ENCODE measurements at regions not wholly inside any gene's neighbourhood (a gene's known extent, or its start where the extent isn't known, plus 50 kb on each side); places are given as distances from the start of the nearest gene placed in this dataset.

DNA sequence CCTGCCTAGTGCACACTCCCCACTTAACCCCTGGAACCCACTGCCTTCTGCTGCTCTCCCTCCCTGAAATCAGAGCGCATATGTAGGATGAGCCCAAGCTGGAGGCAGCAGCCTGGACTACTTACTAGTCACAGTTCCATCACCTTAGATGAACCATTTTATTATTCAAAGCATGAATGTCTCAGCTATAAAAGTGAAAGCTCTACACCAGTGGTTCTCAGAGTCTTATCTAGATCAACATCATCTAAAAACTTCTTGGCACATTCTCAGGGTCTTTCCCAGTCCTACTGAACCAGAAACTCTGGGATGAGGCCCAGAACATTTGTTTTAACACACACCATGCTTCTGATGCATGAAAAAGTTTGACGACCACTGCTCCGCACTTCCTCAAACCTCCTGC, 100.3 kb upstream of the ANK3 start:
- no peaks in the 10 kb centered on the region for H3K27me3 ChIP-seq (ENCODE audit: insufficient read depth)
- H3K79me2 ChIP-seq (replicated peaks; ENCODE audit: insufficient read depth): no peaks in the 10 kb centered on the region
- no peaks in the 10 kb centered on the region for H3F3A ChIP-seq (replicated peaks; ENCODE audit: low read depth)
- no peak overlapping the region for H3K27ac ChIP-seq (ENCODE audit: low read depth)
- Mint-ChIP-seq H3K27ac (no peak overlapping the region), H3K4me3 (no peak overlapping the region), H3K36me3 (ENCODE audit: low read depth) (no peaks in the 10 kb centered on the region), H3K9me3 (no peaks in the 10 kb centered on the region), H3K4me1 (peaks cover 8% of the 10 kb centered on the region), H3K27me3 (ENCODE audit: insufficient read depth, low read depth, poor library complexity) (peaks cover 2% of the 10 kb centered on the region)
- no peak overlapping the region for H3K4me3 ChIP-seq
- no peaks in the 10 kb centered on the region for H3K36me3 ChIP-seq (ENCODE audit: insufficient read depth)
- TF ChIP-seq JUNB (IDR thresholded peaks at IDR 0.05; ENCODE audit: unreplicated experiment) (no peak), EZH2phosphoT487 (IDR thresholded peaks at IDR 0.05; ENCODE audit: unreplicated experiment) (no peak), CREB1 (CRISPR knock-in tag; IDR thresholded peaks at IDR 0.05; ENCODE audit: low read depth) (no peak), ZNF114 (CRISPR knock-in tag; IDR thresholded peaks at IDR 0.05) (no peak), NANOG (IDR thresholded peaks at IDR 0.05; ENCODE audit: borderline replicate concordance) (no peak), EZH2 (IDR thresholded peaks at IDR 0.05; ENCODE audit: low read depth, unreplicated experiment) (no peak), ZNF331 (CRISPR knock-in tag; IDR thresholded peaks at IDR 0.05; ENCODE audit: low read depth) (no peak), POLR2AphosphoS5 (IDR thresholded peaks at IDR 0.05; ENCODE audit: low read depth) (no peak), STAT1 (IDR thresholded peaks at IDR 0.05; ENCODE audit: unreplicated experiment) (no peak)
- TF ChIP-seq, protein P1, sequence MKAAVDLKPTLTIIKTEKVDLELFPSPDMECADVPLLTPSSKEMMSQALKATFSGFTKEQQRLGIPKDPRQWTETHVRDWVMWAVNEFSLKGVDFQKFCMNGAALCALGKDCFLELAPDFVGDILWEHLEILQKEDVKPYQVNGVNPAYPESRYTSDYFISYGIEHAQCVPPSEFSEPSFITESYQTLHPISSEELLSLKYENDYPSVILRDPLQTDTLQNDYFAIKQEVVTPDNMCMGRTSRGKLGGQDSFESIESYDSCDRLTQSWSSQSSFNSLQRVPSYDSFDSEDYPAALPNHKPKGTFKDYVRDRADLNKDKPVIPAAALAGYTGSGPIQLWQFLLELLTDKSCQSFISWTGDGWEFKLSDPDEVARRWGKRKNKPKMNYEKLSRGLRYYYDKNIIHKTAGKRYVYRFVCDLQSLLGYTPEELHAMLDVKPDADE (IDR thresholded peaks at IDR 0.05): no peak
- TF ChIP-seq, protein P2, sequence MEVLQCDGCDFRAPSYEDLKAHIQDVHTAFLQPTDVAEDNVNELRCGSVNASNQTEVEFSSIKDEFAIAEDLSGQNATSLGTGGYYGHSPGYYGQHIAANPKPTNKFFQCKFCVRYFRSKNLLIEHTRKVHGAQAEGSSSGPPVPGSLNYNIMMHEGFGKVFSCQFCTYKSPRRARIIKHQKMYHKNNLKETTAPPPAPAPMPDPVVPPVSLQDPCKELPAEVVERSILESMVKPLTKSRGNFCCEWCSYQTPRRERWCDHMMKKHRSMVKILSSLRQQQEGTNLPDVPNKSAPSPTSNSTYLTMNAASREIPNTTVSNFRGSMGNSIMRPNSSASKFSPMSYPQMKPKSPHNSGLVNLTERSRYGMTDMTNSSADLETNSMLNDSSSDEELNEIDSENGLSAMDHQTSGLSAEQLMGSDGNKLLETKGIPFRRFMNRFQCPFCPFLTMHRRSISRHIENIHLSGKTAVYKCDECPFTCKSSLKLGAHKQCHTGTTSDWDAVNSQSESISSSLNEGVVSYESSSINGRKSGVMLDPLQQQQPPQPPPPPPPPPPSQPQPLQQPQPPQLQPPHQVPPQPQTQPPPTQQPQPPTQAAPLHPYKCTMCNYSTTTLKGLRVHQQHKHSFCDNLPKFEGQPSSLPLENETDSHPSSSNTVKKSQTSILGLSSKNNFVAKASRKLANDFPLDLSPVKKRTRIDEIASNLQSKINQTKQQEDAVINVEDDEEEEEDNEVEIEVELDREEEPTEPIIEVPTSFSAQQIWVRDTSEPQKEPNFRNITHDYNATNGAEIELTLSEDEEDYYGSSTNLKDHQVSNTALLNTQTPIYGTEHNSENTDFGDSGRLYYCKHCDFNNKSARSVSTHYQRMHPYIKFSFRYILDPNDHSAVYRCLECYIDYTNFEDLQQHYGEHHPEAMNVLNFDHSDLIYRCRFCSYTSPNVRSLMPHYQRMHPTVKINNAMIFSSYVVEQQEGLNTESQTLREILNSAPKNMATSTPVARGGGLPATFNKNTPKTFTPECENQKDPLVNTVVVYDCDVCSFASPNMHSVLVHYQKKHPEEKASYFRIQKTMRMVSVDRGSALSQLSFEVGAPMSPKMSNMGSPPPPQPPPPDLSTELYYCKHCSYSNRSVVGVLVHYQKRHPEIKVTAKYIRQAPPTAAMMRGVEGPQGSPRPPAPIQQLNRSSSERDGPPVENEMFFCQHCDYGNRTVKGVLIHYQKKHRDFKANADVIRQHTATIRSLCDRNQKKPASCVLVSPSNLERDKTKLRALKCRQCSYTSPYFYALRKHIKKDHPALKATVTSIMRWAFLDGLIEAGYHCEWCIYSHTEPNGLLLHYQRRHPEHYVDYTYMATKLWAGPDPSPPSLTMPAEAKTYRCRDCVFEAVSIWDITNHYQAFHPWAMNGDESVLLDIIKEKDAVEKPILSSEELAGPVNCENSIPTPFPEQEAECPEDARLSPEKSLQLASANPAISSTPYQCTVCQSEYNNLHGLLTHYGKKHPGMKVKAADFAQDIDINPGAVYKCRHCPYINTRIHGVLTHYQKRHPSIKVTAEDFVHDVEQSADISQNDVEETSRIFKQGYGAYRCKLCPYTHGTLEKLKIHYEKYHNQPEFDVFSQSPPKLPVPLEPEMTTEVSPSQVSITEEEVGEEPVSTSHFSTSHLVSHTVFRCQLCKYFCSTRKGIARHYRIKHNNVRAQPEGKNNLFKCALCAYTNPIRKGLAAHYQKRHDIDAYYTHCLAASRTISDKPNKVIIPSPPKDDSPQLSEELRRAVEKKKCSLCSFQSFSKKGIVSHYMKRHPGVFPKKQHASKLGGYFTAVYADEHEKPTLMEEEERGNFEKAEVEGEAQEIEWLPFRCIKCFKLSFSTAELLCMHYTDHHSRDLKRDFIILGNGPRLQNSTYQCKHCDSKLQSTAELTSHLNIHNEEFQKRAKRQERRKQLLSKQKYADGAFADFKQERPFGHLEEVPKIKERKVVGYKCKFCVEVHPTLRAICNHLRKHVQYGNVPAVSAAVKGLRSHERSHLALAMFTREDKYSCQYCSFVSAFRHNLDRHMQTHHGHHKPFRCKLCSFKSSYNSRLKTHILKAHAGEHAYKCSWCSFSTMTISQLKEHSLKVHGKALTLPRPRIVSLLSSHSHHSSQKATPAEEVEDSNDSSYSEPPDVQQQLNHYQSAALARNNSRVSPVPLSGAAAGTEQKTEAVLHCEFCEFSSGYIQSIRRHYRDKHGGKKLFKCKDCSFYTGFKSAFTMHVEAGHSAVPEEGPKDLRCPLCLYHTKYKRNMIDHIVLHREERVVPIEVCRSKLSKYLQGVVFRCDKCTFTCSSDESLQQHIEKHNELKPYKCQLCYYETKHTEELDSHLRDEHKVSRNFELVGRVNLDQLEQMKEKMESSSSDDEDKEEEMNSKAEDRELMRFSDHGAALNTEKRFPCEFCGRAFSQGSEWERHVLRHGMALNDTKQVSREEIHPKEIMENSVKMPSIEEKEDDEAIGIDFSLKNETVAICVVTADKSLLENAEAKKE (CRISPR knock-in tag; IDR thresholded peaks at IDR 0.05): no peak
- TF ChIP-seq, protein P3, sequence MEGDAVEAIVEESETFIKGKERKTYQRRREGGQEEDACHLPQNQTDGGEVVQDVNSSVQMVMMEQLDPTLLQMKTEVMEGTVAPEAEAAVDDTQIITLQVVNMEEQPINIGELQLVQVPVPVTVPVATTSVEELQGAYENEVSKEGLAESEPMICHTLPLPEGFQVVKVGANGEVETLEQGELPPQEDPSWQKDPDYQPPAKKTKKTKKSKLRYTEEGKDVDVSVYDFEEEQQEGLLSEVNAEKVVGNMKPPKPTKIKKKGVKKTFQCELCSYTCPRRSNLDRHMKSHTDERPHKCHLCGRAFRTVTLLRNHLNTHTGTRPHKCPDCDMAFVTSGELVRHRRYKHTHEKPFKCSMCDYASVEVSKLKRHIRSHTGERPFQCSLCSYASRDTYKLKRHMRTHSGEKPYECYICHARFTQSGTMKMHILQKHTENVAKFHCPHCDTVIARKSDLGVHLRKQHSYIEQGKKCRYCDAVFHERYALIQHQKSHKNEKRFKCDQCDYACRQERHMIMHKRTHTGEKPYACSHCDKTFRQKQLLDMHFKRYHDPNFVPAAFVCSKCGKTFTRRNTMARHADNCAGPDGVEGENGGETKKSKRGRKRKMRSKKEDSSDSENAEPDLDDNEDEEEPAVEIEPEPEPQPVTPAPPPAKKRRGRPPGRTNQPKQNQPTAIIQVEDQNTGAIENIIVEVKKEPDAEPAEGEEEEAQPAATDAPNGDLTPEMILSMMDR (conservative IDR thresholded peaks at IDR 0.05; ENCODE audit: low read depth in 2 of 2): no peak
- TF ChIP-seq, protein P4, sequence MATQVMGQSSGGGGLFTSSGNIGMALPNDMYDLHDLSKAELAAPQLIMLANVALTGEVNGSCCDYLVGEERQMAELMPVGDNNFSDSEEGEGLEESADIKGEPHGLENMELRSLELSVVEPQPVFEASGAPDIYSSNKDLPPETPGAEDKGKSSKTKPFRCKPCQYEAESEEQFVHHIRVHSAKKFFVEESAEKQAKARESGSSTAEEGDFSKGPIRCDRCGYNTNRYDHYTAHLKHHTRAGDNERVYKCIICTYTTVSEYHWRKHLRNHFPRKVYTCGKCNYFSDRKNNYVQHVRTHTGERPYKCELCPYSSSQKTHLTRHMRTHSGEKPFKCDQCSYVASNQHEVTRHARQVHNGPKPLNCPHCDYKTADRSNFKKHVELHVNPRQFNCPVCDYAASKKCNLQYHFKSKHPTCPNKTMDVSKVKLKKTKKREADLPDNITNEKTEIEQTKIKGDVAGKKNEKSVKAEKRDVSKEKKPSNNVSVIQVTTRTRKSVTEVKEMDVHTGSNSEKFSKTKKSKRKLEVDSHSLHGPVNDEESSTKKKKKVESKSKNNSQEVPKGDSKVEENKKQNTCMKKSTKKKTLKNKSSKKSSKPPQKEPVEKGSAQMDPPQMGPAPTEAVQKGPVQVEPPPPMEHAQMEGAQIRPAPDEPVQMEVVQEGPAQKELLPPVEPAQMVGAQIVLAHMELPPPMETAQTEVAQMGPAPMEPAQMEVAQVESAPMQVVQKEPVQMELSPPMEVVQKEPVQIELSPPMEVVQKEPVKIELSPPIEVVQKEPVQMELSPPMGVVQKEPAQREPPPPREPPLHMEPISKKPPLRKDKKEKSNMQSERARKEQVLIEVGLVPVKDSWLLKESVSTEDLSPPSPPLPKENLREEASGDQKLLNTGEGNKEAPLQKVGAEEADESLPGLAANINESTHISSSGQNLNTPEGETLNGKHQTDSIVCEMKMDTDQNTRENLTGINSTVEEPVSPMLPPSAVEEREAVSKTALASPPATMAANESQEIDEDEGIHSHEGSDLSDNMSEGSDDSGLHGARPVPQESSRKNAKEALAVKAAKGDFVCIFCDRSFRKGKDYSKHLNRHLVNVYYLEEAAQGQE (IDR thresholded peaks at IDR 0.05; ENCODE audit: unreplicated experiment): no peak
- ATAC-seq (no peak), DNase-seq (ENCODE audit: low spot score) (no peak)
- H2AFZ ChIP-seq: no peak overlapping the region
- H3K9me2 ChIP-seq (ENCODE audit: insufficient read depth): no peaks in the 10 kb centered on the region
- no peaks in the 10 kb centered on the region for H3K4me1 ChIP-seq (ENCODE audit: insufficient read depth)
- no peak overlapping the region for H3K4me2 ChIP-seq
- no peaks in the 10 kb centered on the region for H4K20me1 ChIP-seq (replicated peaks; ENCODE audit: insufficient read depth)

Data from GM23338 (cell line).